ENCODE measurements at regions not wholly inside any gene's neighbourhood (a gene's known extent, or its start where the extent isn't known, plus 50 kb on each side); places are given as distances from the start of the nearest gene placed in this dataset.

- TF ChIP-seq, protein P1, sequence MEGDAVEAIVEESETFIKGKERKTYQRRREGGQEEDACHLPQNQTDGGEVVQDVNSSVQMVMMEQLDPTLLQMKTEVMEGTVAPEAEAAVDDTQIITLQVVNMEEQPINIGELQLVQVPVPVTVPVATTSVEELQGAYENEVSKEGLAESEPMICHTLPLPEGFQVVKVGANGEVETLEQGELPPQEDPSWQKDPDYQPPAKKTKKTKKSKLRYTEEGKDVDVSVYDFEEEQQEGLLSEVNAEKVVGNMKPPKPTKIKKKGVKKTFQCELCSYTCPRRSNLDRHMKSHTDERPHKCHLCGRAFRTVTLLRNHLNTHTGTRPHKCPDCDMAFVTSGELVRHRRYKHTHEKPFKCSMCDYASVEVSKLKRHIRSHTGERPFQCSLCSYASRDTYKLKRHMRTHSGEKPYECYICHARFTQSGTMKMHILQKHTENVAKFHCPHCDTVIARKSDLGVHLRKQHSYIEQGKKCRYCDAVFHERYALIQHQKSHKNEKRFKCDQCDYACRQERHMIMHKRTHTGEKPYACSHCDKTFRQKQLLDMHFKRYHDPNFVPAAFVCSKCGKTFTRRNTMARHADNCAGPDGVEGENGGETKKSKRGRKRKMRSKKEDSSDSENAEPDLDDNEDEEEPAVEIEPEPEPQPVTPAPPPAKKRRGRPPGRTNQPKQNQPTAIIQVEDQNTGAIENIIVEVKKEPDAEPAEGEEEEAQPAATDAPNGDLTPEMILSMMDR (IDR thresholded peaks at IDR 0.05 in 4 of 5, conservative IDR thresholded peaks at IDR 0.05 in 1 of 5) = no peak
- TF ChIP-seq POLR2A (IDR thresholded peaks at IDR 0.05) = no peak
These were observed 51.4 kb upstream of the XIST start for GRCh38 chrX:73903941-73904340.
